ENCODE measurements at regions not wholly inside any gene's neighbourhood (a gene's known extent, or its start where the extent isn't known, plus 50 kb on each side); places are given as distances from the start of the nearest gene placed in this dataset.

GRCh38 chr2:40584432-40584831 is 132.5 kb upstream of the SLC8A1 start:
- TF ChIP-seq CTCF (IDR thresholded peaks at IDR 0.05) (no peak), EZH2phosphoT487 (IDR thresholded peaks at IDR 0.05) (no peak), EZH2 (IDR thresholded peaks at IDR 0.05) (no peak)

Measured in neural progenitor cell (in vitro differentiated cells).